HCT116 (cell line): ENCODE measurements at regions not wholly inside any gene's neighbourhood (a gene's known extent, or its start where the extent isn't known, plus 50 kb on each side); places are given as distances from the start of the nearest gene placed in this dataset.

ENCODE experiments used
- CBX3 ChIP-seq: IDR thresholded peaks from 2 replicates; pipeline ENCODE4 v1.6.1; 2012; ENCODE audit warnings: low read depth
- CTCF ChIP-seq, 3 experiments: fragments of 200-600 bp in 1 of 3; sonication (generic) in 1 of 3; IDR thresholded peaks in 2 of 3; conservative IDR thresholded peaks in 1 of 3; 2 replicates each; pipeline ENCODE4 v1.5.1; 2012 to 2017; ENCODE audit warnings: low read depth in 2 of 3, low read length in 2 of 3, antibody characterized with exemption in 1 of 3, borderline replicate concordance in 1 of 3, control low read depth in 1 of 3, mild to moderate bottlenecking in 1 of 3, mixed read lengths in 1 of 3, mixed run types in 1 of 3, moderate library complexity in 1 of 3; ENCODE audit not compliant: insufficient read depth in 1 of 3
- POLR2A ChIP-seq: IDR thresholded peaks from 2 replicates; pipeline ENCODE4 v1.7.0; 2011; ENCODE audit warnings: borderline replicate concordance; ENCODE audit not compliant: insufficient read depth, insufficient read length; ENCODE audit errors: extremely low read depth
- POLR2AphosphoS5 ChIP-seq: IDR thresholded peaks from 2 replicates; pipeline ENCODE4 v1.6.1; 2011; ENCODE audit warnings: mild to moderate bottlenecking, low read depth, low read length, moderate library complexity
- RAD21 ChIP-seq: IDR thresholded peaks from 2 replicates; pipeline ENCODE4 v1.6.1; 2012; ENCODE audit warnings: low read depth, mild to moderate bottlenecking
- SIN3A ChIP-seq: IDR thresholded peaks from 2 replicates; pipeline ENCODE4 v1.6.1; 2012; ENCODE audit warnings: low read depth
- SP1 ChIP-seq: IDR thresholded peaks from 2 replicates; pipeline ENCODE4 v1.6.1; 2012; ENCODE audit warnings: low read depth
- SRF ChIP-seq: IDR thresholded peaks from 2 replicates; pipeline ENCODE4 v1.6.1; 2012; ENCODE audit warnings: low read depth
- ZNF274 ChIP-seq: fragments of 200-500 bp; sonication (Bioruptor generic); IDR thresholded peaks from 2 replicates; pipeline ENCODE4 v1.6.1; 2014; ENCODE audit warnings: mild to moderate bottlenecking, low read depth, low read length, inconsistent platforms

- no peak for TF ChIP-seq CTCF (IDR thresholded peaks at IDR 0.05 in 2 of 3, conservative IDR thresholded peaks at IDR 0.05 in 1 of 3; ENCODE audit: borderline replicate concordance in 1 of 3, insufficient read depth in 1 of 3, low read depth in 2 of 3, low read length in 2 of 3)
- no peak for TF ChIP-seq SIN3A
- TF ChIP-seq POLR2AphosphoS5: no peak
- no peak for TF ChIP-seq RAD21
- no peak for TF ChIP-seq POLR2A
- no peak for TF ChIP-seq ZNF274
- TF ChIP-seq CBX3: no peak
- no peak for TF ChIP-seq SRF
- TF ChIP-seq SP1: no peak
Observed at GRCh38 chrX:95248386-95248785, 1436.3 kb upstream of the DIAPH2 start.
